Gastrocnemius medialis (tissue), 4 donors: ENCODE measurements at regions not wholly inside any gene's neighbourhood (a gene's known extent, or its start where the extent isn't known, plus 50 kb on each side); places are given as distances from the start of the nearest gene placed in this dataset.

Experiments
- ATAC-seq, 2 donors: fragments of 150-250 bp; one replicate each; pipeline ENCODE4 v1.9.1; 2016
- DNase-seq, 2 donors: peaks; one replicate each; pipeline ENCODE4 v3.0.0-alpha.2; 2019
- H3K27ac ChIP-seq, 4 donors: fragments of 200-600 bp; sonication (generic); 1 replicate in 1 of 4; 2 replicates in 3 of 4; pipeline ENCODE4 v1.5.1; 2016 to 2018; ENCODE audit warnings: mild to moderate bottlenecking in 2 of 4, moderate library complexity in 1 of 4
- H3K27me3 ChIP-seq, 3 donors: fragments of 200-600 bp; sonication (generic) in 2 of 3; 1 replicate in 1 of 3; 2 replicates in 2 of 3; pipeline versions ENCODE4 v1.5.1 to v1.6.0; 2016 to 2019; ENCODE audit warnings: mild to moderate bottlenecking in 1 of 3, moderate library complexity in 1 of 3
- H3K36me3 ChIP-seq, 2 donors: fragments of 200-600 bp; sonication (generic) in 1 of 2; one replicate each; pipeline ENCODE4 v1.5.1; 2017 to 2018
- H3K4me1 ChIP-seq, 2 donors: fragments of 200-600 bp; sonication (generic) in 1 of 2; one replicate each; pipeline ENCODE4 v1.5.1; 2016 to 2017; ENCODE audit warnings: mild to moderate bottlenecking in 2 of 2
- H3K4me3 ChIP-seq, 4 donors: fragments of 200-600 bp; sonication (generic) in 3 of 4; 1 replicate in 1 of 4; 2 replicates in 3 of 4; pipeline ENCODE4 v1.5.1; 2016 to 2019; ENCODE audit warnings: mild to moderate bottlenecking in 2 of 4
- H3K9me3 ChIP-seq, 3 donors: fragments of 200-600 bp; sonication (generic) in 2 of 3; 1 replicate in 1 of 3; 2 replicates in 2 of 3; pipeline ENCODE4 v1.5.1; 2016 to 2019
- CTCF ChIP-seq, 5 experiments: fragments of 450-650 bp in 3 of 5; fragments of 200-600 bp in 2 of 5; sonication (generic) in 2 of 5; IDR thresholded peaks in 4 of 5; conservative IDR thresholded peaks in 1 of 5; 1 replicate in 4 of 5; 2 replicates in 1 of 5; pipeline ENCODE4 v1.5.1; 2016 to 2019; ENCODE audit warnings: antibody characterized with exemption in 5 of 5, mild to moderate bottlenecking in 3 of 5, moderate library complexity in 3 of 5
- POLR2A ChIP-seq, 2 donors: fragments of 450-650 bp; IDR thresholded peaks; one replicate each; pipeline ENCODE4 v1.6.1; 2017; ENCODE audit warnings: antibody characterized with exemption in 2 of 2, mild to moderate bottlenecking in 2 of 2, moderate library complexity in 2 of 2
- in situ Hi-C, 4 donors: fragments of 200-750 bp; cut with MboI; loops; one replicate each; pipeline versions ENCODE4 v1.15.0 to v1.8.0; 2017; ENCODE audit warnings: low sequenced_read_pairs in 4 of 4
- intact Hi-C: fragments of 100-400 bp; cut with DNase I; formaldehyde crosslinking; loops from one replicate; pipeline ENCODE4 v1.15.1; 2023; ENCODE audit warnings: low total_unique reads

GRCh38 chr10:132467464-132468149, 70.0 kb upstream of the INPP5A start:
- TF ChIP-seq CTCF (IDR thresholded peaks at IDR 0.05 in 4 of 5, conservative IDR thresholded peaks at IDR 0.05 in 1 of 5) (no peak), POLR2A (IDR thresholded peaks at IDR 0.05) (no peak)
- H3K36me3 ChIP-seq: no peaks in the 10 kb centered on the region
- H3K4me3 ChIP-seq: no peak overlapping the region
- no peaks in the 10 kb centered on the region for H3K9me3 ChIP-seq
- H3K27ac ChIP-seq: peak overlapping the region in 1 of 4 donors; percentile 96
- H3K27me3 ChIP-seq: no peaks in the 10 kb centered on the region
- H3K4me1 ChIP-seq: peaks cover 35 to 37% of the 10 kb centered on the region in 2 donors
- no peak for ATAC-seq
- DNase-seq: peak in 1 of 2 donors; percentile 13
- intact Hi-C loops: loop anchor here (10.0 kb wide), 1 partner anchor 647 kb away; no protein-coding TSS in a partner anchor
- in situ Hi-C loops: loop anchor here in 2 of 4 donors (10.0 to 25.0 kb wide), 2 partner anchors 47 to 255 kb away; no protein-coding TSS in a partner anchor

- ATAC-seq (no peak), DNase-seq (no peak)
- H3K36me3 ChIP-seq: no peaks in the 10 kb centered on the region
- H3K4me1 ChIP-seq: peaks cover 29 to 34% of the 10 kb centered on the region in 2 donors
- H3K27me3 ChIP-seq: no peaks in the 10 kb centered on the region
- no peak overlapping the region for H3K27ac ChIP-seq
- H3K9me3 ChIP-seq: no peaks in the 10 kb centered on the region
- in situ Hi-C loops (loop anchor here in 2 of 4 donors (10.0 to 25.0 kb wide), 2 partner anchors 47 to 256 kb away; no protein-coding TSS in a partner anchor), intact Hi-C loops (loop anchor here (10.0 kb wide), 1 partner anchor 647 kb away; no protein-coding TSS in a partner anchor)
- H3K4me3 ChIP-seq: no peak overlapping the region
- TF ChIP-seq POLR2A (IDR thresholded peaks at IDR 0.05) (no peak), CTCF (IDR thresholded peaks at IDR 0.05 in 4 of 5, conservative IDR thresholded peaks at IDR 0.05 in 1 of 5) (no peak)
Observed at GRCh38 chr10:132468216-132468615, 69.4 kb upstream of the INPP5A start.

- no peaks in the 10 kb centered on the region for H3K27me3 ChIP-seq
- TF ChIP-seq CTCF (IDR thresholded peaks at IDR 0.05 in 4 of 5, conservative IDR thresholded peaks at IDR 0.05 in 1 of 5) (no peak), POLR2A (IDR thresholded peaks at IDR 0.05) (no peak)
- no peaks in the 10 kb centered on the region for H3K9me3 ChIP-seq
- in situ Hi-C loops: loop anchor here in 2 of 4 donors (10.0 to 25.0 kb wide), 2 partner anchors 46 to 256 kb away; no protein-coding TSS in a partner anchor
- no peak overlapping the region for H3K4me3 ChIP-seq
- peaks cover 24 to 30% of the 10 kb centered on the region in 2 donors for H3K4me1 ChIP-seq
- DNase-seq (peak in 1 of 2 donors; percentile 12), ATAC-seq (no peak)
- H3K36me3 ChIP-seq: no peaks in the 10 kb centered on the region
- intact Hi-C loops: loop anchor here (10.0 kb wide), 1 partner anchor 646 kb away; no protein-coding TSS in a partner anchor
- H3K27ac ChIP-seq: peak overlapping the region in 3 of 4 donors; percentile 27 to 52 (median 46)
Observed at GRCh38 chr10:132468651-132469050, 68.9 kb upstream of the INPP5A start.

GRCh38 chr10:132469197-132469884, 68.2 kb upstream of the INPP5A start:
- no peaks in the 10 kb centered on the region for H3K9me3 ChIP-seq
- H3K27ac ChIP-seq: peak overlapping the region; percentile 27 to 52 (median 49)
- H3K36me3 ChIP-seq: no peaks in the 10 kb centered on the region
- DNase-seq (peak in 1 of 2 donors; percentile 59), ATAC-seq (peak in 1 of 2 donors; percentile 10)
- TF ChIP-seq CTCF (IDR thresholded peaks at IDR 0.05 in 4 of 5, conservative IDR thresholded peaks at IDR 0.05 in 1 of 5) (no peak), POLR2A (IDR thresholded peaks at IDR 0.05) (no peak)
- no peaks in the 10 kb centered on the region for H3K27me3 ChIP-seq
- H3K4me3 ChIP-seq: no peak overlapping the region
- intact Hi-C loops (loop anchor here (10.0 kb wide), 1 partner anchor 645 kb away; no protein-coding TSS in a partner anchor), in situ Hi-C loops (loop anchor here in 2 of 4 donors (10.0 to 25.0 kb wide), 2 partner anchors 45 to 257 kb away; no protein-coding TSS in a partner anchor)
- peaks cover 17 to 24% of the 10 kb centered on the region in 2 donors for H3K4me1 ChIP-seq
